GM19240 (cell line): ENCODE measurements at regions not wholly inside any gene's neighbourhood (a gene's known extent, or its start where the extent isn't known, plus 50 kb on each side); places are given as distances from the start of the nearest gene placed in this dataset.
A peak's percentile ranks its signal among the peaks of the same experiment; 100 is the strongest.

Source experiments
- DNase-seq: peaks from one replicate; pipeline ENCODE4 v3.0.0; 2011; ENCODE audit warnings: low spot score; ENCODE audit not compliant: insufficient read length

GRCh38 chr2:150594299-150594698, 106.8 kb upstream of the RND3 start:
- no peak for DNase-seq

GRCh38 chr2:150591496-150592285, 104.2 kb upstream of the RND3 start:
- no peak for DNase-seq

GRCh38 chr2:150589681-150590080, 102.2 kb upstream of the RND3 start:
- no peak for DNase-seq

GRCh38 chr2:150588506-150588870, 101.0 kb upstream of the RND3 start:
- DNase-seq: no peak

- no peak for DNase-seq
Observed at GRCh38 chr2:150587547-150588505, 100.4 kb upstream of the RND3 start.

- no peak for DNase-seq
Observed at GRCh38 chr2:150586858-150587257, 99.4 kb upstream of the RND3 start.

- no peak for DNase-seq
Observed at GRCh38 chr2:150585221-150585971, 97.9 kb upstream of the RND3 start.

- DNase-seq: no peak
Observed at GRCh38 chr2:150584081-150584480, 96.6 kb upstream of the RND3 start.

- no peak for DNase-seq
Observed at GRCh38 chr2:150581717-150582472, 94.4 kb upstream of the RND3 start.

- no peak for DNase-seq
Observed at GRCh38 chr2:150578481-150578880, 91.0 kb upstream of the RND3 start.

GRCh38 chr2:150575861-150576260, 88.4 kb upstream of the RND3 start:
- no peak for DNase-seq

- peak; percentile 7 for DNase-seq
Observed at GRCh38 chr2:150572961-150573395, 85.5 kb upstream of the RND3 start.

- no peak for DNase-seq
Observed at GRCh38 chr2:150572194-150572766, 84.8 kb upstream of the RND3 start.

- DNase-seq: no peak
Observed at GRCh38 chr2:150571121-150571520, 83.7 kb upstream of the RND3 start.

- DNase-seq: no peak
Observed at GRCh38 chr2:150570712-150571111, 83.2 kb upstream of the RND3 start.

- no peak for DNase-seq
Observed at GRCh38 chr2:150569761-150570160, 82.3 kb upstream of the RND3 start.

- DNase-seq: no peak
Observed at GRCh38 chr2:150567771-150568301, 80.4 kb upstream of the RND3 start.

GRCh38 chr2:150566289-150566688, 78.8 kb upstream of the RND3 start:
- no peak for DNase-seq

- DNase-seq: no peak
Observed at GRCh38 chr2:150561076-150561475, 73.6 kb upstream of the RND3 start.

- DNase-seq: no peak
Observed at GRCh38 chr2:150557020-150557600, 69.6 kb upstream of the RND3 start.
